ENCODE measurements at regions not wholly inside any gene's neighbourhood (a gene's known extent, or its start where the extent isn't known, plus 50 kb on each side); places are given as distances from the start of the nearest gene placed in this dataset.

GRCh38 chr4:130368668-130369067, 1272.7 kb downstream of the C4orf33 start:
- H3K27ac ChIP-seq (ENCODE audit: low read depth in 1 of 2, low read length in 2 of 2), result no peak overlapping the region
- no peaks in the 10 kb centered on the region for H3K27me3 ChIP-seq (ENCODE audit: control insufficient read depth in 4 of 4, insufficient read depth in 4 of 4, low read length in 3 of 4)
- no peak for DNase-seq (ENCODE audit: low spot score)
- TF ChIP-seq ATF3 (IDR thresholded peaks at IDR 0.05), result no peak
- no peak for TF ChIP-seq RXRA (IDR thresholded peaks at IDR 0.05)
- TF ChIP-seq ZBTB33 (IDR thresholded peaks at IDR 0.05), result no peak
- no peaks in the 10 kb centered on the region for H3K4me1 ChIP-seq (ENCODE audit: control insufficient read depth in 4 of 4, insufficient read depth in 4 of 4, low read length in 3 of 4)
- no peak overlapping the region for H3K4me3 ChIP-seq (ENCODE audit: low read depth in 1 of 3, low read length in 3 of 3)
- no peak overlapping the region for H3K9ac ChIP-seq (ENCODE audit: low read depth in 1 of 2, low read length in 2 of 2)
- no peaks in the 10 kb centered on the region for H3K36me3 ChIP-seq (ENCODE audit: control insufficient read depth in 4 of 4, insufficient read depth in 3 of 4, low read depth in 1 of 4, low read length in 3 of 4)
- no peaks in the 10 kb centered on the region for H3K9me3 ChIP-seq (ENCODE audit: control insufficient read depth in 4 of 4, low read length in 3 of 4)

- Histone ChIP-seq H3K4me1 (ENCODE audit: control insufficient read depth in 4 of 4, insufficient read depth in 4 of 4, low read length in 3 of 4) (no peaks in the 10 kb centered on the region), H3K27ac (ENCODE audit: low read depth in 1 of 2, low read length in 2 of 2) (no peak overlapping the region), H3K4me3 (ENCODE audit: low read depth in 1 of 3, low read length in 3 of 3) (no peak overlapping the region), H3K9ac (ENCODE audit: low read depth in 1 of 2, low read length in 2 of 2) (no peak overlapping the region), H3K36me3 (ENCODE audit: control insufficient read depth in 4 of 4, insufficient read depth in 3 of 4, low read depth in 1 of 4, low read length in 3 of 4) (no peaks in the 10 kb centered on the region), H3K27me3 (ENCODE audit: control insufficient read depth in 4 of 4, insufficient read depth in 4 of 4, low read length in 3 of 4) (no peaks in the 10 kb centered on the region), H3K9me3 (ENCODE audit: control insufficient read depth in 4 of 4, low read length in 3 of 4) (no peaks in the 10 kb centered on the region)
- no peak for DNase-seq (ENCODE audit: low spot score)
- TF ChIP-seq SP1 (IDR thresholded peaks at IDR 0.05) (no peak), ZBTB33 (IDR thresholded peaks at IDR 0.05) (no peak), REST (IDR thresholded peaks at IDR 0.05) (no peak), HNF4G (IDR thresholded peaks at IDR 0.05) (no peak), TAF1 (conservative IDR thresholded peaks at IDR 0.05) (no peak), NR2F2 (IDR thresholded peaks at IDR 0.05) (no peak), FOXA2 (IDR thresholded peaks at IDR 0.05) (no peak), RAD21 (IDR thresholded peaks at IDR 0.05) (no peak), CTCF (IDR thresholded peaks at IDR 0.05; ENCODE audit: low read depth, low read length, missing input control) (no peak), FOXA1 (IDR thresholded peaks at IDR 0.05) (no peak)
These were observed 1297.3 kb downstream of the C4orf33 start for GRCh38 chr4:130393231-130393630.
